H9 (cell line): ENCODE measurements at regions not wholly inside any gene's neighbourhood (a gene's known extent, or its start where the extent isn't known, plus 50 kb on each side); places are given as distances from the start of the nearest gene placed in this dataset.
"Not testable (repeated sequence)": the region's sequence is repeated elsewhere in the genome, so short reads cannot be mapped to it uniquely, and the experiment has no call there.

Experiments
- DNase-seq: peaks from one replicate; pipeline ENCODE4 v3.0.0-alpha.2; 2017
- H2AFZ ChIP-seq: one replicate; pipeline ENCODE4 v1.6.1; 2013; ENCODE audit warnings: mild to moderate bottlenecking, low read length, control low read depth, moderate library complexity
- H2AK5ac ChIP-seq: 2 replicates; pipeline ENCODE4 v1.6.1; 2013; ENCODE audit warnings: low read length, control low read depth, mixed read lengths; ENCODE audit not compliant: insufficient read length
- H2BK120ac ChIP-seq: one replicate; pipeline ENCODE4 v1.6.1; 2013; ENCODE audit warnings: low read depth, mild to moderate bottlenecking, low read length, control low read depth, inconsistent platforms; ENCODE audit not compliant: poor library complexity, severe bottlenecking
- H2BK12ac ChIP-seq: 2 replicates; pipeline ENCODE4 v1.6.1; 2013; ENCODE audit warnings: low read length, control low read depth, mixed read lengths, low read depth; ENCODE audit not compliant: insufficient read length
- H2BK15ac ChIP-seq: 2 replicates; pipeline ENCODE4 v1.6.1; 2013; ENCODE audit warnings: low read depth, low read length, control low read depth
- H2BK20ac ChIP-seq: one replicate; pipeline ENCODE4 v1.6.1; 2013; ENCODE audit warnings: low read depth, mild to moderate bottlenecking, low read length, control low read depth, inconsistent platforms; ENCODE audit not compliant: poor library complexity, severe bottlenecking
- H2BK5ac ChIP-seq: 2 replicates; pipeline ENCODE4 v1.6.1; 2013; ENCODE audit warnings: low read length, control low read depth, mixed read lengths; ENCODE audit not compliant: insufficient read length
- H3K14ac ChIP-seq: 2 replicates; pipeline ENCODE4 v1.6.1; 2013; ENCODE audit warnings: low read length, control low read depth; ENCODE audit not compliant: insufficient read depth
- H3K18ac ChIP-seq: 2 replicates; pipeline ENCODE4 v1.6.1; 2013; ENCODE audit warnings: low read depth, mild to moderate bottlenecking, mixed read lengths, low read length, control low read depth; ENCODE audit not compliant: insufficient read length
- H3K23ac ChIP-seq: 2 replicates; pipeline ENCODE4 v1.6.1; 2013; ENCODE audit warnings: low read length, control low read depth, mixed read lengths, low read depth; ENCODE audit not compliant: insufficient read length
- H3K23me2 ChIP-seq: 2 replicates; pipeline ENCODE4 v1.6.1; 2013; ENCODE audit warnings: low read depth, mild to moderate bottlenecking, mixed read lengths, low read length, control low read depth; ENCODE audit not compliant: insufficient read length, poor library complexity, severe bottlenecking
- H3K27ac ChIP-seq: 2 replicates; pipeline ENCODE4 v1.5.1; 2013; ENCODE audit warnings: low read length, control low read depth, mixed read lengths, low read depth; ENCODE audit not compliant: insufficient read length
- H3K27me3 ChIP-seq: 2 replicates; pipeline ENCODE4 v1.6.1; 2013; ENCODE audit warnings: low read length, control low read depth, inconsistent platforms; ENCODE audit not compliant: insufficient read depth
- H3K4ac ChIP-seq: 2 replicates; pipeline ENCODE4 v1.6.1; 2013; ENCODE audit warnings: low read depth, mild to moderate bottlenecking, control low read depth, inconsistent platforms, low read length, moderate library complexity
- H3K4me1 ChIP-seq: 2 replicates; pipeline ENCODE4 v1.6.1; 2013; ENCODE audit warnings: low read length, control low read depth, inconsistent platforms; ENCODE audit not compliant: insufficient read depth
- H3K4me2 ChIP-seq: 2 replicates; pipeline ENCODE4 v1.6.1; 2013; ENCODE audit warnings: low read length, control low read depth, mixed read lengths; ENCODE audit not compliant: insufficient read length, insufficient read depth
- H3K56ac ChIP-seq: 2 replicates; pipeline ENCODE4 v1.6.1; 2013; ENCODE audit warnings: low read depth, mild to moderate bottlenecking, mixed read lengths, low read length, control low read depth; ENCODE audit not compliant: insufficient read length
- H3K79me1 ChIP-seq: 2 replicates; pipeline ENCODE4 v1.6.1; 2013; ENCODE audit warnings: low read depth, mild to moderate bottlenecking, moderate library complexity, low read length, control low read depth, inconsistent platforms; ENCODE audit not compliant: insufficient read depth, poor library complexity, severe bottlenecking
- H3K79me2 ChIP-seq: 2 replicates; pipeline ENCODE4 v1.6.1; 2013; ENCODE audit warnings: low read length, control low read depth, inconsistent platforms; ENCODE audit not compliant: insufficient read depth
- H3K9ac ChIP-seq: 2 replicates; pipeline ENCODE4 v1.6.1; 2013; ENCODE audit warnings: low read length, control low read depth, mixed read lengths; ENCODE audit not compliant: insufficient read length; ENCODE audit errors: extremely low read depth
- H3K9me3 ChIP-seq: one replicate; pipeline ENCODE4 v1.6.1; 2013; ENCODE audit warnings: low read depth, low read length, inconsistent platforms; ENCODE audit not compliant: control insufficient read depth
- H3T11ph ChIP-seq: one replicate; pipeline ENCODE4 v1.6.1; 2013; ENCODE audit warnings: mild to moderate bottlenecking, low read length, control low read depth, inconsistent platforms
- H4K20me1 ChIP-seq: one replicate; pipeline ENCODE4 v1.6.1; 2013; ENCODE audit not compliant: control insufficient read depth, insufficient read length, insufficient read depth
- H4K5ac ChIP-seq: 2 replicates; pipeline ENCODE4 v1.6.1; 2013; ENCODE audit warnings: low read depth, mild to moderate bottlenecking, mixed read lengths, low read length, control low read depth; ENCODE audit not compliant: insufficient read length
- H4K8ac ChIP-seq: replicated peaks from 2 replicates; pipeline ENCODE4 v1.6.1; 2013; ENCODE audit warnings: low read length, control low read depth, mixed read lengths, low read depth; ENCODE audit not compliant: insufficient read length
- H4K91ac ChIP-seq: 2 replicates; pipeline ENCODE4 v1.6.1; 2013; ENCODE audit warnings: low read depth, mild to moderate bottlenecking, moderate library complexity, mixed read lengths, low read length, control low read depth; ENCODE audit not compliant: insufficient read length
- H3K27ac Mint-ChIP-seq, 3 experiments: 2 replicates in 2 of 3; 3 replicates in 1 of 3; pipeline ENCODE4 v1.8.0; 2020 to 2021; ENCODE audit warnings: mixed read lengths in 3 of 3, mild to moderate bottlenecking in 1 of 3, moderate library complexity in 1 of 3
- H3K27me3 Mint-ChIP-seq: 2 replicates; pipeline ENCODE4 v1.8.0; 2021; ENCODE audit warnings: low read depth, mild to moderate bottlenecking, moderate library complexity, mixed read lengths
- H3K36me3 Mint-ChIP-seq, 3 experiments: 2 replicates in 2 of 3; 3 replicates in 1 of 3; pipeline ENCODE4 v1.8.0; 2020 to 2021; ENCODE audit warnings: low read depth in 3 of 3, mixed read lengths in 3 of 3; ENCODE audit not compliant: insufficient read depth in 1 of 3
- H3K4me1 Mint-ChIP-seq, 2 experiments: 2 replicates each; pipeline ENCODE4 v1.8.0; 2020; ENCODE audit warnings: mixed read lengths in 2 of 2
- H3K4me3 Mint-ChIP-seq, 2 experiments: 2 replicates in 1 of 2; 3 replicates in 1 of 2; pipeline ENCODE4 v1.8.0; 2020 to 2021; ENCODE audit warnings: mild to moderate bottlenecking in 2 of 2, mixed read lengths in 2 of 2, moderate library complexity in 1 of 2
- H3K9me3 Mint-ChIP-seq, 2 experiments: 2 replicates in 1 of 2; 3 replicates in 1 of 2; pipeline ENCODE4 v1.8.0; 2020; ENCODE audit warnings: mild to moderate bottlenecking in 2 of 2, mixed read lengths in 2 of 2, moderate library complexity in 1 of 2
- WGBS: extraction: QIAGEN DNeasy Blood & Tissue Kit; methylation state at CpG from one replicate; pipeline ENCODE4 v1.1.7; 2013; ENCODE audit warnings: missing lambda C conversion rate, low lambda C conversion rate, mixed read lengths; ENCODE audit not compliant: insufficient read length; ENCODE audit errors: extremely low coverage; 5-methylcytosine and 5-hydroxymethylcytosine counted together
- TF ChIP-seq, protein P1 (sequence below): fragments of 200-600 bp; sonication (generic); conservative IDR thresholded peaks from 3 replicates; pipeline ENCODE4 v1.8.0; 2021; ENCODE audit warnings: antibody characterized with exemption, mild to moderate bottlenecking

DNA sequence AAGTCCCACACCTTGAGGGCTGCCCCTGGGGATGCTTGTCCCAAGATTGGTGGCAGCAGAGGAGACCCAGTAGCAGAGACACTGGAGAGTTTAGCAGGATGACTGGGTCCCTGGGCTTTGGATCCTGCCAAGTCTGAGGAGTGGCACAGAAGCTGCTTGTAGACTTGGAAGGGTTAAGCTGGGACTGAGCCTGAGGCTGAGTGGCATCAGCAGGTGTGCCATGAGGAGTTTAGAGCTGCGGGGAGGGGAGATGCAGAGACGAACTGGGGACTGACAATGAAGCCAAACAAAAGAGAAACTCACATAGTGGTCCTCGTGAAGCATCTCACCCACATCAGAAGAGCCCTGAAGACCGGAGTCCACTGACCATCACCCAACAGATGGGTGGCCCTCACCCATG is 329.7 kb upstream of the KLHL29 start:
- H3K23ac ChIP-seq = no peak overlapping the region
- H3K79me1 ChIP-seq = no peaks in the 10 kb centered on the region
- no peak for DNase-seq
- Mint-ChIP-seq H3K27ac (no peak overlapping the region; a peak in 1 of 7 replicates), H3K4me3 (no peak overlapping the region), H3K27me3 (no peaks in the 10 kb centered on the region; the same call in 1 of the 2 replicates), H3K36me3 (no peaks in the 10 kb centered on the region), H3K4me1 (0 out of 4 replicates have a peak, but pooled peaks cover 0 to 2% of the 10 kb centered on the region in 2 experiments), H3K9me3 (no peaks in the 10 kb centered on the region; a peak in 1 of 5 replicates)
- H2BK20ac ChIP-seq = no peak overlapping the region
- H4K20me1 ChIP-seq = no peaks in the 10 kb centered on the region
- no peak overlapping the region for H3K9ac ChIP-seq
- H2BK120ac ChIP-seq = no peak overlapping the region
- H3K14ac ChIP-seq = no peak overlapping the region
- H3K9me3 ChIP-seq = no peaks in the 10 kb centered on the region
- no peak overlapping the region for H2AFZ ChIP-seq
- no peak overlapping the region for H2AK5ac ChIP-seq
- H3K27ac ChIP-seq = no peak overlapping the region
- no peak overlapping the region for H2BK15ac ChIP-seq
- H3K23me2 ChIP-seq = no peaks in the 10 kb centered on the region
- no peak overlapping the region for H4K5ac ChIP-seq
- H4K8ac ChIP-seq = no peak overlapping the region
- TF ChIP-seq, protein P1, sequence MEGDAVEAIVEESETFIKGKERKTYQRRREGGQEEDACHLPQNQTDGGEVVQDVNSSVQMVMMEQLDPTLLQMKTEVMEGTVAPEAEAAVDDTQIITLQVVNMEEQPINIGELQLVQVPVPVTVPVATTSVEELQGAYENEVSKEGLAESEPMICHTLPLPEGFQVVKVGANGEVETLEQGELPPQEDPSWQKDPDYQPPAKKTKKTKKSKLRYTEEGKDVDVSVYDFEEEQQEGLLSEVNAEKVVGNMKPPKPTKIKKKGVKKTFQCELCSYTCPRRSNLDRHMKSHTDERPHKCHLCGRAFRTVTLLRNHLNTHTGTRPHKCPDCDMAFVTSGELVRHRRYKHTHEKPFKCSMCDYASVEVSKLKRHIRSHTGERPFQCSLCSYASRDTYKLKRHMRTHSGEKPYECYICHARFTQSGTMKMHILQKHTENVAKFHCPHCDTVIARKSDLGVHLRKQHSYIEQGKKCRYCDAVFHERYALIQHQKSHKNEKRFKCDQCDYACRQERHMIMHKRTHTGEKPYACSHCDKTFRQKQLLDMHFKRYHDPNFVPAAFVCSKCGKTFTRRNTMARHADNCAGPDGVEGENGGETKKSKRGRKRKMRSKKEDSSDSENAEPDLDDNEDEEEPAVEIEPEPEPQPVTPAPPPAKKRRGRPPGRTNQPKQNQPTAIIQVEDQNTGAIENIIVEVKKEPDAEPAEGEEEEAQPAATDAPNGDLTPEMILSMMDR = no peak
- no peak overlapping the region for H3K18ac ChIP-seq
- H3K56ac ChIP-seq = no peak overlapping the region
- H3K79me2 ChIP-seq = no peaks in the 10 kb centered on the region
- WGBS = no CpG with 5 or more reads among the region's 4 CpGs
- H2BK12ac ChIP-seq = no peak overlapping the region
- H3K4me1 ChIP-seq = no peaks in the 10 kb centered on the region
- no peak overlapping the region for H2BK5ac ChIP-seq
- H3T11ph ChIP-seq = no peak overlapping the region
- H3K4me2 ChIP-seq = no peak overlapping the region
- H3K27me3 ChIP-seq = no peaks in the 10 kb centered on the region
- H3K4ac ChIP-seq = no peak overlapping the region
- H4K91ac ChIP-seq = no peak overlapping the region

DNA sequence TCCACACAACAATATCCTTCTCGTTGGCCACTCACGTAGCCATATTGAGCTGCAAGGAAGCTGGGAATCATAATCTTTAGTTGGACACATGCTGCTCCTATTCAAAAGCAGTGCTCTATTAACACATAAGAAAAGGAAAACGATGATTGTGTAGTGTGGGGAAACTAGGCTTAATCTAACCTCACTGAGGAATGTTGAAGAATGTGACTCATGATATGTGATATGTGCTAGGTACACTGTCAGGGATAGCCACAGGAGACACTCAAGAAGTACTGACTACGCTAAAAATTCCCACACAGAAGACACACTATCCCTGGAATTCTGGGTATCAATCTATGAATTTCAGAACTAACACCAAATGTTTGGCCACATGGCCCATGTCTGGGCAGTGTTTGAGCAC is 328.1 kb upstream of the KLHL29 start:
- not testable (repeated sequence) for H4K8ac ChIP-seq, H3K4me1 Mint-ChIP-seq, H2BK5ac ChIP-seq, H2AK5ac ChIP-seq, H3K4ac ChIP-seq, H3K79me2 ChIP-seq, H2AFZ ChIP-seq, H3K18ac ChIP-seq, H3K9ac ChIP-seq, H3K23ac ChIP-seq, H3K27me3 Mint-ChIP-seq, H3K4me2 ChIP-seq, H2BK12ac ChIP-seq, H3K4me3 Mint-ChIP-seq, H3K79me1 ChIP-seq, H3K27ac ChIP-seq, H3K9me3 ChIP-seq, H2BK120ac ChIP-seq, H3K27me3 ChIP-seq, H3K9me3 Mint-ChIP-seq, H4K5ac ChIP-seq, H3T11ph ChIP-seq, H4K91ac ChIP-seq, H3K4me1 ChIP-seq, H2BK15ac ChIP-seq, H3K36me3 Mint-ChIP-seq, H3K56ac ChIP-seq, H2BK20ac ChIP-seq, H4K20me1 ChIP-seq, H3K23me2 ChIP-seq, H3K27ac Mint-ChIP-seq, H3K14ac ChIP-seq, DNase-seq
- WGBS = no CpG with 5 or more reads among the region's 4 CpGs
